GM21723 (cell line): ENCODE measurements at regions not wholly inside any gene's neighbourhood (a gene's known extent, or its start where the extent isn't known, plus 50 kb on each side); places are given as distances from the start of the nearest gene placed in this dataset.

Experiments used
- ATAC-seq: cut with Tn5 transposase; IDR thresholded peaks from one replicate; pipeline ENCODE4 v1.9.1; 2021; ENCODE audit warnings: mild to moderate bottlenecking, moderate library complexity; ENCODE audit not compliant: unreplicated experiment

DNA sequence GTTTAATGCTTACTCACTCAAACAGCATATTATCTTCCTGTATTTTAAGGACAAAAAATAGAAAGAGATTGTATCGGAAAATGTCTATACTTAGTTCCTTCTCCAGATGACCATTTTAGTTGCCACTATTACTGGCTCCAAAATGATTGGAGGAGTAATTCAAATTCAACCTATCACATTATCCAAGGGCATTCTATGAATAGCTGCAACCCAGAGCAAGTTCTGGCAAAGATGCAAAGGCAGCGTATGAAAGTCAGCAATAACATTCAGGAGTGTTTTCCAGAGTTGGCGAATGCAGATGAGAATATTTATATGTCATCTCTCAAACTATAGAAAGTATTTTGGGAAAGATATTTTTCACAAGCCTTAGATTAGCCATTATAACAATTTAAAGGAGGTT is 389.8 kb upstream of the ADGRL2 start:
- no peak for ATAC-seq

DNA sequence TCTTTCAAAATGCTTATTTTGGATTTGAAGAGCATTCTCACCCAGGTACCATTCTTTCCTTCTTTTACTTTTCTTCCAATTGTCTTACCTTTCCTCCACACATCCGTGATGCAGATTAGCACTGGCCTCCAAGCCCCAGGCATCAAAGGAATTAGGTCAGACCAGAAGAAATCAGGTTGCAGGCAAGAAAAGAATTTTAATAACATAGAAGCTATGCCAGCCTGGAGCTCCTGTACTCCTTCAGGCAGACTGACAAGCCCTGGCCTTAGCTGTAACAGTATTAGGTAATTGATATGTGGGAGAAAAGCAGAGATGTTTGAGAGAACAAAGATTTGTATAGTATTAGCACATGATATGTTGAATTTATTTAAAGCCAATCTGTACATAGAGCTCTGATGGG is 390.4 kb upstream of the ADGRL2 start:
- ATAC-seq = no peak

DNA sequence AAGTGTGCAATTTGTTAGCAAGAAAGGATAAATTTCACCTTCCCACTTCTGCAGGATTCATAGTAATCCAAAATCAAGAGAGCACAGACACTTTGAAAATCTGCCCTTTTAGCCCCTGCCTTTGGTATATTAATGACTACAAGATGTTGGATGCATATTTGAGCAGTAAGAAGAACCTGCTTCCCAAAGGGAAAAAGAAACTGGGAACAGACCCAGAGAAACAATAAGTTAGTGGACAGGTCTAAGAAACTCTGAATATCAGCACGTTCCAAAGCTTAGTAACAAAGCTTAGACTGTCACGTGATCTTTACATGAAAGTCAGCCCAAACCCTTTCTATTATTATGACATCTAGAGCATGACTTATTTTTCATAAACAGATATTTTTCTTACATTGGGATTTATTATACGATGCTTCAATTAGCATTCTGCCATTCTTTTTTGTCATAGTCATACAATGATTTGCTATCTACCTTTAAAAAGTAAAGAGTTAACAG is 390.9 kb upstream of the ADGRL2 start:
- ATAC-seq = no peak

DNA sequence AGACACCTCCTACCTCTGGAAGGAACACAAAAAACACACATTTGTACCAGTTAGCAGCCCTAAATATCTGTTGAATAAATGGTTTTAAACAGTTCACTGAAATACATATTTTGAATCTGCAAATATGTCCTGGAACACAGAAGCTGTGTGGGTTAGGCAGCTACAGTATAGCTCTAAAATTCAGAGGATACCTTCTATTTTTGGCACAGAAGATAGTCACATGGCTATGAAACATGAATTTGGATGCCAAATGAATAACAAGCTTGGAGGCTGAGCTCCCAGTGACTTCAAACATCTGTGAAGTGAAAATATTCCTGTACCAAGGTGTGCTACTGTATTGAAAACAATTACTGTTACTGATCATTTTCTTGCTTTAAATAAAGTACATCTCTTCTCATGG is 391.5 kb upstream of the ADGRL2 start:
- no peak for ATAC-seq

DNA sequence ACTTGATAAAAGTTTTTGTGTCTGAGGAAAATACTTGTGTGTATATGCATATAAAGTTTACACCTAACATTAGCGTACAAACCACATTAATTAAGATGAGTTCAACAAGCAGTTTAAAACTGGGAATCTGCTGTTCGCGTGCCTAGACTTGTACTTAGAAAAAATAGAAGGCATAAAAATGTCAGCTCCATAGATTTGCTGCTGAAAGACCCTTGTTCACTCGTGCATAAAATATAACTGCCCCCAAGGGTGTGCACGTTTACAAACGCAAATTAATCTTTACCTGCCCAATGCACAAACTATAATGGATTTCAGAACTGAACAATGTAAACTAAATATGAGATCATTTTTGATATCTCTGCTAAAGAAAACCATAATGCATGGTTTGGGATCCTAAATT is 392.3 kb upstream of the ADGRL2 start:
- ATAC-seq = no peak

DNA sequence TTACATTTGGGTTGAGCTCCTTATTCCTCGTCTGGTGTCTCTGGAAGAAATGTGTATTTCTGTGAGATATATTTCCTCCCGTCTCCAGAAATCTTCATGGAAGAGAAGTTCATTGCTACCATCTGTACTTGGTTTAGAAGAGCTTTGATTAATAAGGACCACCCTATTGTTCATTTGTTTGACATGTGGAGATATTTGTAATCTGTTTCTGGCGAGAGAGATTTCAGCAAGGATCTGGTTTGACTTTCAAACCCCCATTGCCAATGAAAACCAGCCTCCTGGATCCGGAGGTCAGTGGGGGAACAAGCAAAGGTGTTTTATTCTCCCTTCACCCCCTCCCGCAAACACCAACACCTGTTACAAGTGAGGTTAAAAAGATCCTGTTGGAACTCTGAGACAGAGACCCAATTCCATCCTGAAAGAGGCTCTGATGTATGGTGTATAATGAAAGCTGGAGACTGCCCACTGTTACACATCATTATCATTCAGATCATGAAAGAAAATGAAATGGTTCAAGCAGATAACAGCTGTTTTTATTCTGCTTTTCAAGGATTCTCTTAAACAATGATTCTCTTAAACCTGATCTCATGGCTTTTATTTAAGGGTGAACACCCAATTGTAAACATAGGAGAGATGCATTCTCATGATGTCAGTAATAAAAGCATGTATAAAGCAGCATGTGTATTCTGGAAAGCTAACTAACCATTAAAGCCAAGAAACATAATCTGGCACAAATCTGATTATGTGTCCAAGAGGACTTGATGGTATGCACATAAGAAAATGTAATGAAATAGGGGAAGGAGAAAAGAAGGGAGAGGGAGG is 393.5 kb upstream of the ADGRL2 start:
- no peak for ATAC-seq

DNA sequence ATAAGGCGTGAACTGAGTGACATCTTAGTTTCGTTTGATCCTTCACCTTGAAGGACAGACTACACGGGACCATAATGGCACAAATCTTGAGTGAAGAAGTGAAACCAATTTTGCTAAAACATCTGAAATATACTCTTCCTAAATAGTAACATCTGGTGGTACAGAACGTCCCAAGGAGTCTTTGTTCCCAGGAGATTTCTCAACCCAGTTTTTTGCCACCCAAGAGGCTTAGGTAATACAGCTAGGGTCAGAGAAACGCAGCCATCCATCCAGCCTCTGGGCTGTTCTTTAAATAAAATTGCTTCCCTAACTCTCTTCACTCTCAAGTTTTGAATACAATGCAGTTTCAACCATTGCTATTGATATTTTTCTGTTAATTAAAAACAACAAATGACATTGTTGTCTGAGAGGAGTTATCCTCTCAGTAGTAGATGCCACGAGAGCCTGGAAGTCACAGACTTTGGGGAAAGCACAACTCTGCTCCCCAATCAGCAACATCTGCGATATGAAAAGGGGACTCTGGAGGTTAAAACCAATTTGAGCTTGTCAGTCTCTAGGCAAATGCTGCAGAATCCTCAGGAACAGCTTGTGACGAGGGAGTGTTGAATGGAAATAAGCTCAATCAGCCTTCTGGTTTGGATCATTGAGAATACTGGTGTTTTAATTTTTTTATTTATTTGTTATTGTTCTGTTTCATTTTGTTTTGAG is 394.3 kb upstream of the ADGRL2 start:
- no peak for ATAC-seq

DNA sequence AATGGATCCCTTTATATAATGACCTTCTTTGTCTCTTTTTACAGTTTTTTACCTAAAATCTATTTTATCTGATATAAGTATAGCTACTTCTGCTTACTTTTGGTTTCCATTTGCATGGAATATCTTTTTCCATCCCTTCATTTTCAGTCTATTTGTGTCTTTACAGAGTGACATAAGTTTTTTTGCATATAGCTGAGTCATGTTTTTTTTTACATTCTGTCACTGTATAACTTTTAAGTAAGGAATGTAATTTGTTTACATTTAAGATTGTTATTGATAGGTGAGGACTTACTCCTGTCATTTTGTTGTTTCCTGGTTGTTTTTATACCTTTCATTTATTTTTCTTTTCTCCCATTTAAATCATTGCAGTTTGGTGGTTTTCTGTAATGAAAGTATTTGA is 402.7 kb upstream of the ADGRL2 start:
- ATAC-seq = no peak

DNA sequence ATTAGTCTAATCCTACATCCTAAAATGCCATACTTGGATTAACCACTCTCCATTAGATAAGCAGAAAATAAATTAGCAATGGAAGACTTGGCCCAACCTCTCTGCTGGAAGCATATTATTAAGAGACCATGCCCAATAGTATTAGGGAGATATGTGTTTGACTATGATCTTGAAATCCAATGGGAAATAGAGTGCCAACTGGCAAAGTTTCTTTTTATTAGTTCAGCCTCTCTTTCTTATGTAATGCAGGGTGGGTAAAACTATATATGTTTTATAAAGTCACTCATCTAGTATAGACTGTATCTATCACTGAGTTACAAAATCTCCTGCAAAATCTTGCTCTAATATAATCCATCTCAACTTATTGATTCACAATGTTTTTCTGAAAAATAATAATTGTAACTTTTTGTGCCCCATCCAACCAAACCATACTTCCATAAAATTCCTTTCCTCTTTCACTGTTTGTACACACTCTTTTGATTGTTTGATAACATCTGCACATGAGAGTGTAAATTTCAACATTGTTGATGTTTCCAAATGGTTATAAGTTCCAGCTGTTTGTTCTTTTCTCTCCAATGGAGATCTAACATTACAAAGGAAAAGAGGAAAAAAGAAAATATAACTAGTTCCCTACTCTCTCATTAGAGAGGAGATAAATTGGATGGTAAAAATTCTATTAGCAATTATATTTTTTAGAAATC is 408.1 kb upstream of the ADGRL2 start:
- ATAC-seq = no peak

DNA sequence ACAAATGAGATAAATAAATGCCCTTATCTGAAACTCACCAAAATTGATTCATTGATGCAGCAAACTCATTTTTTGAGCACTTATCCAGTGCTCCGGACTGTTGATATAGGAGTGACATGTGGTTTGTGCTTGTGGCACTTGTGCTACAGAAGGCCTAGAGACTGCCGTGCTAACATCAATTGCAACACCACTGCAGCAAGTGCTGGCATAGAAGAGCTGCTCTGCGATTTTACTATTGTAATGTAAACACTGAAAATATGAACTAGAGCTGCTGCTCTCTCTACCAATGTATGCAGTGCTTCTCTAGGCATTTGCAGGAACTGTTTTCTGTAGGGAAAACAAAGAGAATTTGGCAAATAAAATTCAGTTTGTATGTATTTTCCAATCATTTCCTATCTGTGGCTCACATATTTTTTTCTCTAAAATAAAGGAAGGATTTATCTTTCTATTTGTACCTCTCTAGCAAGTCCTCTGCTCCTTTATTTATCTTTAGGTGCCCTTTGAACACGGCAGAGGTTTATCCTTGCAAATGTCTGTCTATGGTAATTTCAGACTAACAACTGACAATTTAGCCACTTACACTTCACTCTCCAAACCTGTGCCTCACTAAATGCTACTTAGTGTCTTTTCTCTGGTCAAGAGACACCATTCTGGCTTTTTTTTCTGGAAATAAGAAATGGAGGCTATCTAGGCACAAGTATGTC is 409.5 kb upstream of the ADGRL2 start:
- ATAC-seq = no peak

DNA sequence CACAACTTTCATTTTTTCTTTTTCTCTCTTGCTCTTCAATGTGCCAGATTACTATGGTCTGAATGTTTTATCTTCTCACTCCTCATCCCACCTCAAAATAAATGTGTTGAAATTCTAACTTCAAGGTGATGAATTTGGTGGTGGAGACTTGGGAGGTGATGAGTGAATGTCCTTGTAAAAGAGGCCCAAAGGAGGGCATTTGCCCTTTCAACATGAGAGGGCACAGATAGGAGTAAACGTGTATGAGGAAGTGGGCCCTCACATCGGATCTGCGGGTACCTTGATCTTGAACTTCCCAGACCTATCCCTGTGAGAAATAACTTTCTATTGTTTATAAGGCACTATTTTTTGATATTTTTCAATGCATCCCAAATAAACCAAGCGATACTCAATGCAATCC is 412.3 kb upstream of the ADGRL2 start:
- ATAC-seq = no peak

DNA sequence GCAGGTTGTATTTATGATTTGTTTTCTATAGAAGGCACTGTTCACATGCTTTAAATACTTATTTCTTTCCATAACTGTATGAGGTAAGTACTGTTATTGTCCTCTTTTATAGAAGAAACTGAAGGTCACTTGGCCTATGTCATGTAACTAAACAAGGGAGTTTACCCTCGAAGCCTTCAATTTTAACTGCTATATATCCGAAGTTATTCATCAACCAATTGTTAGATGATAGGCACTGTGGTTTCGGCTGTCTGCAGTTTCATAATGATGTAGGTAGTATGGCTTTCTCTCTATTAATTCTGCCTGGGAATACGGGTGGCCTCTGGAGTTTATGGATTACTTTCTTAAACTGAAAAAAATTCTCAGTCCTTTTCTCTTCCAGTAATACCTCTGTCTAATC is 413.3 kb upstream of the ADGRL2 start:
- no peak for ATAC-seq

DNA sequence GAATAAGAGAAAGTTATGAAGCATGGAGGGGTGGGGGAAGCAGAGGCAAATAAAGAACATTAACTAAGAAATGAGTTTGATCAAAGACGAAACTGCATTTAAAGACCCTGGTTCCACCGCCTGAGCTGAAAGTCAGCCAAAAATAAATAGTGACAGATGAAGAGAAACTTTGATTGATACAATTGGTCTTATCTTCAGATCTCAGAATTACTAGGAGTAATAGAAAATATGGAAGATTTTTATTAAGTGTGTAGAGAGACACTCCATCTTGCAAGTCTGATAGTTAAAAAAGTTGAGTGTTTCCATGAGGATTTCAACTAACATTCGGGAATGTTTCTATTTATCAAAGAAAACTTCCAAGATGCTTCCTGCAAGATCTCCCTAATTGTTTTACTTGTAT is 418.2 kb upstream of the ADGRL2 start:
- ATAC-seq = no peak

DNA sequence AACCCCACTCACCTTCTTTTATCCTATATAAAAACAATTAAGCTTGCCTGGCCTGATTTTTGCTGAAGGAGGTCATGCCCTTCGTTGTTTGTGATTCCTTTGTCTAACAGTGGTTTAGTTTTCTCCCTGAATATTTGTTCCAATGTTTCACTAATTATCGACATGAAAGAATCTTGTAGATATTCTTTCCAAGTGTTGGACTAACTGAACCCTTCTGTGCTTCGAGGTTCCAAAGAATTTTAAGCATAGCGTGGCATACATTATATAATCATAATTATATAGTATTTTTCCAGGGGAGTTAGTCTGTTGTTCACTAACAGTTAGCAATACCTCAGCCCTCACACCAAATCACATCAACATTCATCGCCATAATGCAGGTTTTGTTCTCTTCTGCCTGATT is 418.9 kb upstream of the ADGRL2 start:
- ATAC-seq = no peak

DNA sequence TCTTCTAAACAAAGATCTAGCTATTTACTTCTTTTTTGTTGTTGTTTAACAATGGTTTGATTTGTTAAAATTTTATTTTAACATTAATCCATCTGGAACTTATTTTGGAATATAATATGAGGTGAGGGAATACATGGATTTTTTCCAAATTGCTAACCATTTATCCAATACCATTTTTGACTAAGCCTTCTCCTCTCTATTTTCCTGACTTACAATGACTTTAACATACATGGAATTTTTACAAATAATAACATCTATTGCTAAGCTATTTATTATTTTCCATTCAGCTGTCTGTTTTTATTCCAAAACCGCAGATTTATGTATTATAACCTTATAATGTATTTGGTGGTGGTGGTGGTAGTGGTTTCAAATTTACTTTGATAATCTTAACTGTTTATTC is 420.3 kb upstream of the ADGRL2 start:
- ATAC-seq = no peak

DNA sequence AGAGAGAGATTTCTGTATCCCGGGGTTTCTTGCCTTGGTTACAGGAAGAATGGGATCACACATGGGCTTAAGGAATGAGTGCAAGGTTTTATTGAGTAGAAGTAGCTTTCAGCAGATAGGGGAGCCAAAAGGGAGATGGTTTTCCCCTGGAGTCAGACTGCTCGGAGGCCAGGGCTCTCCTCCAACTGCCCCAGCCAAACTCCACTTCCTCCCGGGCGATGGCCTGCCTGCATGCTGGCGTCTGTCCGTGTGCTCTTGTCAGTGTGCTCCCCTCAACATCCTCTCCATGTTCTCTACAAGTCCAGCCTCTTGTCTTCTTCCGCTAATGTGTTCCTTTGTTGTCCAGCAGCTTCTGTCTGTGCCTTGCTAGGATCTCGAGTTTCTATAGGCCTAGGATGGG is 421.3 kb upstream of the ADGRL2 start:
- no peak for ATAC-seq

DNA sequence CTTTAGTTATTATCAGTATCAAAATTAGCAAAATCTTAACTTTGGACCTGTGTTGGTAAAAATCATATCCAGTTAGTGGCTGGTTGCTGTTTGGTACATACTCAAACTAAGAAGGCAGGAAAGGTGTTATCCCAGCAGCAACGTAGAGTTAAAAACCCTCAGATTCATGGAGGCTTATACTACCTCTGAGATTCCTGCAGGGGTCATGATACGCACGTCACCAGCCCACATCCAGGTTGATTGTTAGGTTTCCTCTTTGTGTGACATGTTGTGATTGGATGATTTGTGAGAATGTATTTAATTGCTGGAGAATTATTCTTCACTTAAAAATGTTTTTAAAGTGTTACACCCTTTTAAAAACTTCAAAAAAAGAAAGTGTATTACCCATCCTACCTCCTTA is 423.3 kb upstream of the ADGRL2 start:
- ATAC-seq = no peak

DNA sequence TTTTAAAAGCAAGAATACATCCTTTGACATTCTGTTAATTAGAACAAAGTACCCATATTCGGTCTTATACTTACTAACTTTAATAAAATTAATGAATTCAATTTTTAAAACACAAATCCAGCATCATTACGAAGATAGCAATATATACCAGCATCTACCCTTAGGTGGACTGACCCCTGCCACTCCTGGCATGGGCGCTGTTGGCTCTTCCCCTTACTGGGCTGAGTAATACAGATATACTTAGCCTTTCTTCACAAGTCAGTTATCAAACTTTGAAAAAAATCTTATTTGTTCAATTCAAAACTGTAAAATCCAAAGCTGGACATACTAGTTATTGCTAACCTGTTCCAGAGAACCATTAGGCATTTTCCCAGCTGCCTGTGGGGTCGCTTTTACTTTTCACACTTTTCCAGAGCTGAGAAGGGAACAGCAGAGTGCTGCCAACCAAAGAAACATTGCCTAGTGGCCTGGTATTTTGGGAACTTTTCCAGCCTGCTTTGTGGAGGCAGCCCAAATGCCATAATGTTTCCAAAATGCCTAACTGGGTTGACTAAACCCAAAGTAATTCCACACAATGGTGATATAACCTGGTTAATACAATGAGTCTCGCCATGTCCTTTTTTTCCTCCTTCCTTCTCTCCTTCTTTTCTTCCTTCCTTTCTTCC is 424.7 kb upstream of the ADGRL2 start:
- no peak for ATAC-seq

DNA sequence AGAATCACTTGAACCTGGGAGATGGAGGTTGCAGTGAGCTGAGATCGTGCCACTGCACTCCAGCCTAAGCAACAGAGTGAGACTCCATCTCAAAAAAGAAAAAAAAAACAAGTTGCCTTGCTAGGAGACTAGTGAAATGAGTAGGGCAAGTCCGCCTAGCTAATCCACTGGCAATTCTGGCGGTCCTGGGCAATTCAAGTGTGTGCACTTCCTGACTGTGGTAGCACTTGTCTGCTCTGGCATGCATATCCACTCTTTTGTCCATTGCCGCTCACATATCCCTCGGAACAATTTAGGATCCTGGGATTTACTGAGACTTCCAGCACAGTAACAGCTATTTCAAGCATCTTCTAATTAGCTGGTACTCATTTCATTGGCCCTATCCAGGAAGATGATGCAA is 426.3 kb upstream of the ADGRL2 start:
- ATAC-seq = no peak

DNA sequence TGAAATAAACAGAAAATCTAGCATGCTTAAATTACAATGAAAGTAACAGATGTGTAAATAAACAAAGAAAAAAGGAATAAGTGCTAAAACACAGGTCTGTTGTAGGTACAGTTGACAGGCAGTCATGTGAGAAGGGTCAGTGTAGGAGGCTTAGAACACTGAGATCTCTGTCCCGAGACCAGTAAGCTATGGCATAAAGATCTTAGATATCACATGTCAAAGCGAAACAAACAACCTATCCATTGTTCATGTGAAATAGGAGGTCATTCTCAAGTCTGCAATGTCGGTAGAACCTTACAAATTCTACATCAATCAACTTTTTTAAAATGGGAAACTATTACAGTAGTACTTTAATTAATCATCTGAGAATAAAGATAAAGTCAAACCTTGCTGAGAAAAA is 428.9 kb upstream of the ADGRL2 start:
- no peak for ATAC-seq

DNA sequence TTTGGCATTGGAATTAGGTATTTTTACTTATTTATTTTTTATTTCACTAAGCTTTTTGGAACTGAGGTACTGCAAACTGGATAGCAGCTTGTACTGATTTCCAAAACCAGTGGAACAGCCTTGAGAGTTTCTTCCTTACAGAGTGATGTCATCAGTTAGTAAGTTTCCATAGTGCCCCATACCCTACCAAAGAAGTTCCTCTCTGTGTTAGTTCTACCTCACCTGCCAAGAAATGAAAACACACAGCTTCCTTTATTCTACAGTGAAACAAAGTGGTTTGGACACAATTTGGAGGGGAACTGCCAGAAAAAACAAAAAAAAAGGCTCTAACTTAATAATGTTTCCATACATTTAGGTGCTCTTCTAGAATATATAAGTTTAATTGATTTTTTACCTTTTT is 430.9 kb upstream of the ADGRL2 start:
- ATAC-seq = no peak
